ENCODE measurements at regions not wholly inside any gene's neighbourhood (a gene's known extent, or its start where the extent isn't known, plus 50 kb on each side); places are given as distances from the start of the nearest gene placed in this dataset.
"Not testable (repeated sequence)": the region's sequence is repeated elsewhere in the genome, so short reads cannot be mapped to it uniquely, and the experiment has no call there.

- H3K36me3 ChIP-seq (ENCODE audit: control insufficient read depth, low read depth, low read length) = no peaks in the 10 kb centered on the region
- H3K4me3 ChIP-seq (ENCODE audit: low read length) = no peak overlapping the region
- no peaks in the 10 kb centered on the region for H3K9me3 ChIP-seq (ENCODE audit: control insufficient read depth, low read depth, low read length)
- no peaks in the 10 kb centered on the region for H3K4me1 ChIP-seq (ENCODE audit: control insufficient read depth, low read depth, low read length)
- H3K27ac ChIP-seq (ENCODE audit: low read length) = no peak overlapping the region
- no peak overlapping the region for H3K9ac ChIP-seq (ENCODE audit: low read length)
- no peaks in the 10 kb centered on the region for H3K27me3 ChIP-seq (ENCODE audit: control insufficient read depth, insufficient read depth, low read length)
These were observed 417.2 kb downstream of the TRAM1L1 start for GRCh38 chr4:116668190-116668589.

DNA sequence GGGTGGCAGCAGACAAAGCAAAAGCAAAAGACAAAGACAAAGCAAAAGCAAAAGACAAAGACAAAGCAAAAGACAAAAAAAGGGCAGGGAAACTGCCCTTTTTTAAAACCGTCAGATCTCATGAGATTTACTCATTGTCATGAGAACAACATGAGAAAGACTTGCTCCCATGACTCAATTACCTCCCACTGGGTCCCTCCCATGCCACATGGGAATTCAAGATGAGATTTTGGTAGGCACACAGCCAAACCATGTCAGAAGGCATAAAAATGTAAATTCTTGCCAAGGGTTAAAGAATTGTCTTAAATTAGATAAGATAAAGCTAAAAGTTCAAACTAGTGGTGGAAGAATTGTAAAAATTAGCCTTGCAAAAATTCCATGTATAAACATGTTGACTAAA lies 419.7 kb downstream of the TRAM1L1 start:
- Histone ChIP-seq H3K27me3 (ENCODE audit: control insufficient read depth, insufficient read depth, low read length) (no peaks in the 10 kb centered on the region), H3K36me3 (ENCODE audit: control insufficient read depth, low read depth, low read length) (no peaks in the 10 kb centered on the region), H3K9me3 (ENCODE audit: control insufficient read depth, low read depth, low read length) (no peaks in the 10 kb centered on the region), H3K9ac (ENCODE audit: low read length) (no peak overlapping the region), H3K4me1 (ENCODE audit: control insufficient read depth, low read depth, low read length) (no peaks in the 10 kb centered on the region), H3K4me3 (ENCODE audit: low read length) (no peak overlapping the region), H3K27ac (ENCODE audit: low read length) (no peak overlapping the region)

GRCh38 chr4:116664198-116664597 lies 421.2 kb downstream of the TRAM1L1 start:
- Histone ChIP-seq H3K36me3 (ENCODE audit: control insufficient read depth, low read depth, low read length) (no peaks in the 10 kb centered on the region), H3K9ac (ENCODE audit: low read length) (no peak overlapping the region), H3K4me3 (ENCODE audit: low read length) (no peak overlapping the region), H3K9me3 (ENCODE audit: control insufficient read depth, low read depth, low read length) (no peaks in the 10 kb centered on the region), H3K27me3 (ENCODE audit: control insufficient read depth, insufficient read depth, low read length) (no peaks in the 10 kb centered on the region), H3K4me1 (ENCODE audit: control insufficient read depth, low read depth, low read length) (no peaks in the 10 kb centered on the region), H3K27ac (ENCODE audit: low read length) (no peak overlapping the region)

GRCh38 chr4:116639070-116639577 lies 446.3 kb downstream of the TRAM1L1 start:
- H3K9me3 ChIP-seq (ENCODE audit: control insufficient read depth, low read depth, low read length) = no peaks in the 10 kb centered on the region
- H3K4me3 ChIP-seq (ENCODE audit: low read length) = no peak overlapping the region
- H3K27ac ChIP-seq (ENCODE audit: low read length) = no peak overlapping the region
- H3K36me3 ChIP-seq (ENCODE audit: control insufficient read depth, low read depth, low read length) = no peaks in the 10 kb centered on the region
- no peaks in the 10 kb centered on the region for H3K4me1 ChIP-seq (ENCODE audit: control insufficient read depth, low read depth, low read length)
- H3K9ac ChIP-seq (ENCODE audit: low read length) = no peak overlapping the region
- H3K27me3 ChIP-seq (ENCODE audit: control insufficient read depth, insufficient read depth, low read length) = no peaks in the 10 kb centered on the region

DNA sequence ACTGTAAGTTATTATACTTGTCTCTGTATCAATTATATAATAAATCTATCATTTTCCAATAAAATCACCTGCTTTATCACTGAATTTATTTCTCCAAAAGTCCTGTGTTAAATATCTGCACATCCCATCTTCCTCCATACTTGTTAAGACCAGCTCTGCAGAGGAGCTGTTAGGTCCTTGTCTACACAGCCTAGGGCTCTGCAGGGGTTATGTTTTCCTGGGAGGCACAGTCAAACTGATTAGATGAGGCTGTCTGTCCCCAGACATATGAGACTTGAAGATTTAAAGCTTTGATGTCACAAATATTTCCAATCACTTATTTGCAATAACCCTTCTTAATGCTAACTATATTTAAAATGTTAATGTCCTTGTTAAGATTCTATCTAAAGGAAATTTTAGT lies 446.8 kb downstream of the TRAM1L1 start:
- no peaks in the 10 kb centered on the region for H3K9me3 ChIP-seq (ENCODE audit: control insufficient read depth, low read depth, low read length)
- no peaks in the 10 kb centered on the region for H3K36me3 ChIP-seq (ENCODE audit: control insufficient read depth, low read depth, low read length)
- H3K9ac ChIP-seq (ENCODE audit: low read length) = no peak overlapping the region
- no peak overlapping the region for H3K27ac ChIP-seq (ENCODE audit: low read length)
- H3K4me1 ChIP-seq (ENCODE audit: control insufficient read depth, low read depth, low read length) = no peaks in the 10 kb centered on the region
- H3K27me3 ChIP-seq (ENCODE audit: control insufficient read depth, insufficient read depth, low read length) = no peaks in the 10 kb centered on the region
- no peak overlapping the region for H3K4me3 ChIP-seq (ENCODE audit: low read length)

DNA sequence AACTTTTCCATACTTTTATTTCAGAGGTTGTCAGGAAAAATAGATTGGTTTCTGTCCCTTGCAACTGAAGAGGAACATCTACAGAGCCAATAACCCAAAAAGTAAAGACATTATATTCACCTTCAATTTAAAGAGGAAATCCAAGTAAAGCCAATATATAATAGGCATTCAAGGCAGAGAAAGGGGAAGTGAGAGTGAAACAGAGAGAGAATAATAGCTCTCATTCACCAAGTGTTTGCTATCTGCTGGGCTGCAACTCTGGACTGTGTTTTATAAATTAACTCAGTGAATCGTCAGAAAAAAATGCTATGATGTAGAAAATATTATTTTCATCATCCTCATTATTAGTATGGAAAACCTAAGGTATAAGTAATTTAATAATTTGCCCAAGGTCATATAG lies 448.5 kb downstream of the TRAM1L1 start:
- Histone ChIP-seq H3K27me3 (ENCODE audit: control insufficient read depth, insufficient read depth, low read length) (no peaks in the 10 kb centered on the region), H3K36me3 (ENCODE audit: control insufficient read depth, low read depth, low read length) (no peaks in the 10 kb centered on the region), H3K27ac (ENCODE audit: low read length) (no peak overlapping the region), H3K9me3 (ENCODE audit: control insufficient read depth, low read depth, low read length) (no peaks in the 10 kb centered on the region), H3K4me1 (ENCODE audit: control insufficient read depth, low read depth, low read length) (no peaks in the 10 kb centered on the region), H3K4me3 (ENCODE audit: low read length) (no peak overlapping the region), H3K9ac (ENCODE audit: low read length) (no peak overlapping the region)

- H3K9ac ChIP-seq (ENCODE audit: low read length) = no peak overlapping the region
- no peak overlapping the region for H3K27ac ChIP-seq (ENCODE audit: low read length)
- no peak overlapping the region for H3K4me3 ChIP-seq (ENCODE audit: low read length)
- H3K9me3 ChIP-seq (ENCODE audit: control insufficient read depth, low read depth, low read length) = no peaks in the 10 kb centered on the region
- H3K4me1 ChIP-seq (ENCODE audit: control insufficient read depth, low read depth, low read length) = no peaks in the 10 kb centered on the region
- no peaks in the 10 kb centered on the region for H3K27me3 ChIP-seq (ENCODE audit: control insufficient read depth, insufficient read depth, low read length)
- no peaks in the 10 kb centered on the region for H3K36me3 ChIP-seq (ENCODE audit: control insufficient read depth, low read depth, low read length)
These were observed 453.1 kb downstream of the TRAM1L1 start for GRCh38 chr4:116632269-116632668.

DNA sequence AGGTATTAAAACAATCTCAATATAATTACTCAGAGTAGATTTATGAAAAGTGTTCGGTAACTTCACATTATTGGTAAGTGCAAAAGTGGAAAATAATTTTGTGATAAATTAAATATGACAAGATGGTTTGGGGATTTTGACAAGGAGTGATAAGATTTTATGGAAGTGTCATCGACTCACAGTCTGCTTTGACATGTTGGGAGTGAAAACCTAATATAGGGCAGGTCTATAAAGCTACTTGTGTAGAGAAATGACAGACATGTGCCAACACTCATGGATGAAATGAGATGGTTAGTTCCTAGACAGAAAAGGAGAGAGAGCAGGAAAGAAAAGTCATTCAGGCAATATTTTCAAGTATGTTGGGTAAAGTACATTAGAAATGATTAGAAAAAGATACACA lies 456.8 kb downstream of the TRAM1L1 start:
- Histone ChIP-seq H3K27ac (ENCODE audit: low read length) (no peak overlapping the region), H3K4me3 (ENCODE audit: low read length) (no peak overlapping the region), H3K36me3 (ENCODE audit: control insufficient read depth, low read depth, low read length) (no peaks in the 10 kb centered on the region), H3K27me3 (ENCODE audit: control insufficient read depth, insufficient read depth, low read length) (no peaks in the 10 kb centered on the region), H3K9ac (ENCODE audit: low read length) (no peak overlapping the region), H3K4me1 (ENCODE audit: control insufficient read depth, low read depth, low read length) (no peaks in the 10 kb centered on the region), H3K9me3 (ENCODE audit: control insufficient read depth, low read depth, low read length) (no peaks in the 10 kb centered on the region)

DNA sequence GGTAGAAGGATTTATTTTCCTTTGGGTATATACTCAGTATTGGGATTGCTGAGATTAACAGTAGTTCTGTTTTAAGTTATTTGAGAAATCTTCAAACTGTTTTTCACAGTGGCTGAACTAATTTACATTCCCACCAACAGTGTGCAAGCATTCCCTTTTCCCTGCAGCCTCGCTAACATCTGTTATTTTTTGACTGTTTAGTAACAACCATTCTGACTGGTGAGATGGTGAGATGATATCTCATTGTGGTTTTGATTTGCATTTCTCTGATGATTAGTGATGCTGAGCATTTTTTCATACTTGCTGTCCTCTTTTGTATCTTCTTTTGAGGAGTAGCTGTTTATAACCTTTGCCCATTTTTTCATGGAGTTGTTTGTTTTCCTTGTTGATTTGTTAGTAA lies 457.8 kb downstream of the TRAM1L1 start:
- no peak overlapping the region for H3K9ac ChIP-seq (ENCODE audit: low read length)
- no peak overlapping the region for H3K4me3 ChIP-seq (ENCODE audit: low read length)
- H3K27ac ChIP-seq (ENCODE audit: low read length) = no peak overlapping the region
- no peaks in the 10 kb centered on the region for H3K4me1 ChIP-seq (ENCODE audit: control insufficient read depth, low read depth, low read length)
- H3K27me3 ChIP-seq (ENCODE audit: control insufficient read depth, insufficient read depth, low read length) = no peaks in the 10 kb centered on the region
- no peaks in the 10 kb centered on the region for H3K36me3 ChIP-seq (ENCODE audit: control insufficient read depth, low read depth, low read length)
- H3K9me3 ChIP-seq (ENCODE audit: control insufficient read depth, low read depth, low read length) = no peaks in the 10 kb centered on the region

GRCh38 chr4:116619508-116619907 lies 465.9 kb downstream of the TRAM1L1 start:
- H3K27me3 ChIP-seq (ENCODE audit: control insufficient read depth, insufficient read depth, low read length); H3K4me3 ChIP-seq (ENCODE audit: low read length); H3K36me3 ChIP-seq (ENCODE audit: control insufficient read depth, low read depth, low read length); H3K4me1 ChIP-seq (ENCODE audit: control insufficient read depth, low read depth, low read length); H3K9me3 ChIP-seq (ENCODE audit: control insufficient read depth, low read depth, low read length); H3K27ac ChIP-seq (ENCODE audit: low read length); H3K9ac ChIP-seq (ENCODE audit: low read length): not testable (repeated sequence)

DNA sequence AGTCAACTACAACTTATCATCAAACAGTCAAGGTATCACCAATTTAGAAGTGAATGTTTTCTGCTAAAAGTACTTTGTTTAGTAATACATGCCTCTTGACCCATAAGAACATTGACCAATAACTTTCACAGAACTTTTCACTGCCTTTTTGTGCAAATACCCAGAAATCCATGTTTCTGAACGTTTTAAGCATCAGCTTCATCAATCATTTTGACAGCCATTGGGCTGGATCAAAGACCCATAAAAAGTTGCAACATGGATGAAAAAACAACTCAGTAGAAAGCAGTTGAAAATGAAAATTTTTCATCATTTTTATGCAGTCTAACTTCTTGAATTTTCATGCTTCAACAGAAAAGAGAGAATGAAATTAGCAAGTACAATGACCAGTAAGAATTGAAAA lies 466.7 kb downstream of the TRAM1L1 start:
- Histone ChIP-seq H3K27ac (ENCODE audit: low read length) (no peak overlapping the region), H3K9me3 (ENCODE audit: control insufficient read depth, low read depth, low read length) (no peaks in the 10 kb centered on the region), H3K9ac (ENCODE audit: low read length) (no peak overlapping the region), H3K4me3 (ENCODE audit: low read length) (no peak overlapping the region), H3K4me1 (ENCODE audit: control insufficient read depth, low read depth, low read length) (no peaks in the 10 kb centered on the region), H3K36me3 (ENCODE audit: control insufficient read depth, low read depth, low read length) (no peaks in the 10 kb centered on the region), H3K27me3 (ENCODE audit: control insufficient read depth, insufficient read depth, low read length) (no peaks in the 10 kb centered on the region)

DNA sequence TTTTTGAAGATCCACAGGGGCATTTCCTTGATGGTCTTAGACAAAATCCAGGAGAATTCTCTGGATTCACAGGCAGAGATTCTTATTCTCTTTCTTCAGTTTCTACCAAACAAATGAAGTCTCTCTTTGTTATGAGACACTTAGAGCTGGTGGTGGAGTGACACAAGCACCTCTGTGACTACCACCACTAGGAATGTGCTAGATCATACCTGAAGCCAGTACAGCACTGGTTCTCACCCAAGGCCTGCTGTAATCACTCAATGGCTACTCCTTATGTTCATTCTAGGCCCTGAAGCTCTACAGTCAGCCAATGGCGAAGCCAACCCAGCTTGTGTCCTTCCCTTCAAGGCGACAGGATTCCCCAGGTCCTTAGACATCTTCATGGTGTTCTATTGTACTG lies 482.3 kb downstream of the TRAM1L1 start:
- Histone ChIP-seq H3K9ac (ENCODE audit: low read length) (no peak overlapping the region), H3K36me3 (ENCODE audit: control insufficient read depth, low read depth, low read length) (no peaks in the 10 kb centered on the region), H3K27ac (ENCODE audit: low read length) (no peak overlapping the region), H3K27me3 (ENCODE audit: control insufficient read depth, insufficient read depth, low read length) (no peaks in the 10 kb centered on the region), H3K9me3 (ENCODE audit: control insufficient read depth, low read depth, low read length) (no peaks in the 10 kb centered on the region), H3K4me1 (ENCODE audit: control insufficient read depth, low read depth, low read length) (no peaks in the 10 kb centered on the region), H3K4me3 (ENCODE audit: low read length) (no peak overlapping the region)

Measured in iPS-18a (cell line).